Neuronal stem cell (in vitro differentiated cells): ENCODE measurements at regions not wholly inside any gene's neighbourhood (a gene's known extent, or its start where the extent isn't known, plus 50 kb on each side); places are given as distances from the start of the nearest gene placed in this dataset.

Experiments
- DNase-seq: peaks from one replicate; pipeline ENCODE4 v3.0.0-alpha.2; 2013; ENCODE audit warnings: low spot score
- H2AFZ ChIP-seq: one replicate; pipeline ENCODE4 v1.6.1; 2013; ENCODE audit warnings: mild to moderate bottlenecking, low read length, inconsistent platforms
- H2AK5ac ChIP-seq: 2 replicates; pipeline ENCODE4 v1.6.1; 2013; ENCODE audit warnings: low read depth, mild to moderate bottlenecking, inconsistent platforms, low read length, moderate library complexity, mixed read lengths
- H2BK120ac ChIP-seq: 2 replicates; pipeline ENCODE4 v1.6.1; 2013; ENCODE audit warnings: low read depth, mild to moderate bottlenecking, inconsistent platforms, low read length, moderate library complexity, mixed read lengths
- H2BK12ac ChIP-seq: one replicate; pipeline ENCODE4 v1.6.1; 2013; ENCODE audit warnings: low read length, inconsistent platforms
- H2BK15ac ChIP-seq: 2 replicates; pipeline ENCODE4 v1.6.1; 2013; ENCODE audit warnings: mild to moderate bottlenecking, low read length, inconsistent platforms, mixed read lengths
- H2BK5ac ChIP-seq: one replicate; pipeline ENCODE4 v1.6.1; 2013; ENCODE audit warnings: inconsistent platforms, mild to moderate bottlenecking, low read length, moderate library complexity
- H3K14ac ChIP-seq: one replicate; pipeline ENCODE4 v1.6.1; 2013; ENCODE audit warnings: low read length, inconsistent platforms
- H3K18ac ChIP-seq: 2 replicates; pipeline ENCODE4 v1.6.1; 2013; ENCODE audit warnings: low read length, inconsistent platforms
- H3K23ac ChIP-seq: 2 replicates; pipeline ENCODE4 v1.6.1; 2013; ENCODE audit warnings: low read depth, mild to moderate bottlenecking, mixed read lengths, low read length, inconsistent platforms; ENCODE audit not compliant: poor library complexity
- H3K27ac ChIP-seq: replicated peaks from 3 replicates; pipeline ENCODE4 v1.5.1; 2013; ENCODE audit warnings: low read length, inconsistent platforms
- H3K27me3 ChIP-seq, 3 experiments: 2 replicates each; pipeline ENCODE4 v1.6.1; 2013; ENCODE audit warnings: low read length in 3 of 3, mild to moderate bottlenecking in 2 of 3, inconsistent platforms in 1 of 3, low read depth in 1 of 3, mixed read lengths in 1 of 3, moderate library complexity in 1 of 3; ENCODE audit not compliant: control insufficient read depth in 3 of 3, insufficient read depth in 3 of 3
- H3K36me3 ChIP-seq, 2 donors: replicated peaks in 1 of 2; 2 replicates each; pipeline ENCODE4 v1.6.1; 2013; ENCODE audit warnings: low read length in 2 of 2; ENCODE audit not compliant: control insufficient read depth in 2 of 2, insufficient read depth in 2 of 2
- H3K4ac ChIP-seq: 2 replicates; pipeline ENCODE4 v1.6.1; 2013; ENCODE audit warnings: inconsistent platforms, mild to moderate bottlenecking, low read length, moderate library complexity
- H3K4me1 ChIP-seq, 2 donors: 1 replicate in 1 of 2; 2 replicates in 1 of 2; pipeline ENCODE4 v1.6.1; 2013; ENCODE audit warnings: low read length in 2 of 2, low read depth in 1 of 2; ENCODE audit not compliant: control insufficient read depth in 2 of 2, insufficient read depth in 1 of 2
- H3K4me2 ChIP-seq: one replicate; pipeline ENCODE4 v1.6.1; 2013; ENCODE audit warnings: mild to moderate bottlenecking, low read length, inconsistent platforms; ENCODE audit not compliant: insufficient read depth, poor library complexity, severe bottlenecking
- H3K4me3 ChIP-seq, 2 donors: 2 replicates each; pipeline ENCODE4 v1.5.1; 2013; ENCODE audit warnings: low read length in 2 of 2, mild to moderate bottlenecking in 2 of 2, inconsistent platforms in 1 of 2, moderate library complexity in 1 of 2
- H3K79me1 ChIP-seq: one replicate; pipeline ENCODE4 v1.6.1; 2013; ENCODE audit warnings: low read depth, mild to moderate bottlenecking, inconsistent platforms, low read length, moderate library complexity
- H3K9ac ChIP-seq: one replicate; pipeline ENCODE4 v1.6.1; 2013; ENCODE audit warnings: mild to moderate bottlenecking, low read depth, low read length, inconsistent platforms; ENCODE audit not compliant: poor library complexity
- H3K9me3 ChIP-seq, 2 donors: replicated peaks in 1 of 2; 2 replicates each; pipeline versions ENCODE3 to v1.6.1; 2013; ENCODE audit warnings: low read length in 2 of 2, mild to moderate bottlenecking in 2 of 2, inconsistent platforms in 1 of 2, low read depth in 1 of 2, mixed read lengths in 1 of 2, moderate library complexity in 1 of 2; ENCODE audit not compliant: control insufficient read depth in 2 of 2, insufficient read depth in 1 of 2
- H4K8ac ChIP-seq: one replicate; pipeline ENCODE4 v1.6.1; 2013; ENCODE audit warnings: low read depth, mild to moderate bottlenecking, inconsistent platforms, low read length, moderate library complexity
- H4K91ac ChIP-seq: one replicate; pipeline ENCODE4 v1.6.1; 2013; ENCODE audit warnings: low read length, low read depth, mild to moderate bottlenecking, inconsistent platforms; ENCODE audit not compliant: poor library complexity
- WGBS, 2 donors: extraction: QIAGEN DNeasy Blood & Tissue Kit; methylation state at CpG; one replicate each; pipeline ENCODE4 v1.1.7; 2013; ENCODE audit warnings: missing lambda C conversion rate in 2 of 2, mixed read lengths in 1 of 2; ENCODE audit not compliant: insufficient read length in 2 of 2, insufficient replicate concordance in 1 of 2; ENCODE audit errors: extremely low coverage in 2 of 2; 5-methylcytosine and 5-hydroxymethylcytosine counted together

DNA sequence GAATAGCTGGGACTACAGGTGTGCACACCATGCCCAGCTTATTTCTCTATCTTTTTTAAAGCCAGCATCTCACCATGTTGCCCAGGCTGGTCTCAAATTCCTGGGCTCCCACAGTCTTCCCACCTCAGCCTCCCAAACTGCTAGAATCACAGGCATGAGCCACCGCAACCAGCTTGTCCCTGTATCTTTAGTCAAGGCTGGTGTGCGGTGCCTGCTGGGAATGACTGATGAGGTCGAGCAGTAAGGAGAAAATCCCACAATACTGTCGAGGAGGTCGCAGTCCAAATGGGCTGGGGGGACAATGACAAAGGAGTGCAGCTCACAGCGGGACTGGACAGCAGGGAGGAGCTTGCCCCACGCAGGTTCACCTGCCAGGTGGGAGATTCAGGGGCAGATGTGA lies 50.2 kb upstream of the CALN1 start:
- Histone ChIP-seq H3K4ac (no peak overlapping the region), H2BK5ac (no peak overlapping the region), H3K4me3 (no peak overlapping the region)

More for the DNA sequence above, 50.2 kb upstream of the CALN1 start:
- H3K79me1 ChIP-seq: no peaks in the 10 kb centered on the region
- no peak overlapping the region for H3K27ac ChIP-seq
- no peak overlapping the region for H2BK12ac ChIP-seq
- H3K9ac ChIP-seq: no peak overlapping the region
- H2AFZ ChIP-seq: no peak overlapping the region
- H4K8ac ChIP-seq: no peak overlapping the region
- no peak overlapping the region for H2AK5ac ChIP-seq
- no peak overlapping the region for H3K23ac ChIP-seq
- no peaks in the 10 kb centered on the region for H3K27me3 ChIP-seq
- H2BK15ac ChIP-seq: no peak overlapping the region
- no peak overlapping the region for H4K91ac ChIP-seq
- H3K4me2 ChIP-seq: no peak overlapping the region
- H3K36me3 ChIP-seq: no peaks in the 10 kb centered on the region
- DNase-seq: no peak
- no peaks in the 10 kb centered on the region for H3K4me1 ChIP-seq
- no peak overlapping the region for H2BK120ac ChIP-seq
- H3K14ac ChIP-seq: no peak overlapping the region
- WGBS, 2 donors: no CpG with 5 or more reads among the region's 7 CpGs
- H3K18ac ChIP-seq: no peak overlapping the region
- no peaks in the 10 kb centered on the region for H3K9me3 ChIP-seq
